OCI-LY3 (cell line): ENCODE measurements at regions not wholly inside any gene's neighbourhood (a gene's known extent, or its start where the extent isn't known, plus 50 kb on each side); places are given as distances from the start of the nearest gene placed in this dataset.

ENCODE experiments used
- H2AFZ ChIP-seq: fragments of 200-600, 300-600 bp; shearing (Covaris generic); 2 replicates; pipeline ENCODE4 v1.6.0; 2014; ENCODE audit warnings: antibody characterized with exemption, low read depth, low read length
- H3K27ac ChIP-seq: fragments of 200-600, 300-600 bp; sonication (generic); 2 replicates; pipeline ENCODE4 v1.5.1; 2014; ENCODE audit warnings: mild to moderate bottlenecking, low read length, moderate library complexity, mixed read lengths
- H3K27me3 ChIP-seq: fragments of 200-600, 300-600 bp; sonication (generic); 2 replicates; pipeline ENCODE4 v1.6.1; 2014; ENCODE audit warnings: low read depth, low read length, mixed read lengths
- H3K36me3 ChIP-seq: fragments of 200-600, 300-600 bp; sonication (generic); replicated peaks from 2 replicates; pipeline ENCODE3; 2014; ENCODE audit warnings: low read depth, low read length, mixed read lengths
- H3K4me1 ChIP-seq: fragments of 300-600, 200-600 bp; sonication (generic); 2 replicates; pipeline ENCODE4 v1.6.1; 2014; ENCODE audit warnings: low read length, mixed read lengths
- H3K4me2 ChIP-seq: fragments of 200-600, 300-600 bp; sonication (generic); 2 replicates; pipeline ENCODE4 v1.6.1; 2014; ENCODE audit warnings: low read length, mixed read lengths
- H3K4me3 ChIP-seq: fragments of 300-600, 200-600 bp; sonication (generic); 2 replicates; pipeline ENCODE4 v1.5.1; 2014; ENCODE audit warnings: antibody characterized with exemption, mild to moderate bottlenecking, low read length, moderate library complexity
- H3K79me2 ChIP-seq: fragments of 300-600, 200-600 bp; shearing (Covaris generic); 2 replicates; pipeline ENCODE4 v1.6.1; 2014; ENCODE audit warnings: mild to moderate bottlenecking, low read length, mixed read lengths
- H3K9ac ChIP-seq: fragments of 300-600, 200-600 bp; shearing (Covaris generic); 2 replicates; pipeline ENCODE4 v1.6.0; 2014; ENCODE audit warnings: mild to moderate bottlenecking, low read length, moderate library complexity
- H3K9me3 ChIP-seq: fragments of 200-600, 300-600 bp; shearing (Covaris generic); 2 replicates; pipeline ENCODE4 v1.6.1; 2014; ENCODE audit warnings: low read length, mixed read lengths; ENCODE audit not compliant: insufficient read depth
- H4K20me1 ChIP-seq: fragments of 200-600, 300-600 bp; sonication (generic); 2 replicates; pipeline ENCODE4 v1.6.1; 2016; ENCODE audit warnings: low read length, mixed read lengths; ENCODE audit not compliant: insufficient read depth
- CTCF ChIP-seq: fragments of 200-600, 300-600 bp; sonication (generic); IDR thresholded peaks from 2 replicates; pipeline ENCODE4 v1.5.1; 2014; ENCODE audit warnings: antibody characterized with exemption, low read length, low read depth
- EZH2phosphoT487 ChIP-seq: fragments of 200-600 bp; shearing (Covaris generic); IDR thresholded peaks from 2 replicates; pipeline ENCODE4 v1.6.1; 2018; ENCODE audit warnings: antibody characterized with exemption, mixed run types, low read depth

DNA sequence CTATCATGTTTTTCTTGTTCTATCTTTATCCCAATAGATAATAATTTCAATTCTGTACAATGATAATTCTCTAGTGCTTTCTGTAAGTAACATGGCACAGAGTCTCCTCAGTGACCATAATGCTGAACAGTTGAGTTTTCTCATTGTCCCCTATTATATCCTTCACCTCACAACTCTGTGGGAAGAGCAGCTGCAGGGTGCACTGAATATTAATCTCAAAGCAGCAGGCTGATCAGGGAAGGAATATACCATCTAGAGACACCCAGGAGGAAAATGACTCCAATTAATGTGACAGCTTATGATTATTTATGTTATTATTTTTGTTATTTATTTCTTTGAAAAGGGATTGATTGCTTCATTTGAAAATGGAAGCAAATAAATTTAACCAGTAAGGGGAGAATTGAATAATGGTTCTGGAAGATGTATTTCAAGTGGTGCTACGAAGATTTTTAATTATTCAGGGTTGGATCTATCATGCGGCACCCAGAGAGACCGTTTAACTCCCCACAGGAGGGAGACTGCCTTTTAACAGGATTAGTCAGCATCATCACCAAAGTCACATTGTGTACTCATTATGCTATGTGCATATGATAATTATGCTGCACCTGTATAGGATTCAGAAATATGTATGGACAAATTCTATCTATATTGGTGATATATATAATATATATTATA is 1015.7 kb upstream of the GOT2 start:
- no peak overlapping the region for H3K4me3 ChIP-seq
- H3K4me1 ChIP-seq = peaks cover 10% of the 10 kb centered on the region
- H3K27ac ChIP-seq = no peak overlapping the region
- H3K9me3 ChIP-seq = no peaks in the 10 kb centered on the region
- H3K36me3 ChIP-seq = no peaks in the 10 kb centered on the region
- no peaks in the 10 kb centered on the region for H3K27me3 ChIP-seq
- no peaks in the 10 kb centered on the region for H3K79me2 ChIP-seq
- no peak for TF ChIP-seq CTCF
- no peak for TF ChIP-seq EZH2phosphoT487
- no peak overlapping the region for H3K9ac ChIP-seq
- H2AFZ ChIP-seq = no peak overlapping the region
- no peaks in the 10 kb centered on the region for H4K20me1 ChIP-seq
- no peak overlapping the region for H3K4me2 ChIP-seq

DNA sequence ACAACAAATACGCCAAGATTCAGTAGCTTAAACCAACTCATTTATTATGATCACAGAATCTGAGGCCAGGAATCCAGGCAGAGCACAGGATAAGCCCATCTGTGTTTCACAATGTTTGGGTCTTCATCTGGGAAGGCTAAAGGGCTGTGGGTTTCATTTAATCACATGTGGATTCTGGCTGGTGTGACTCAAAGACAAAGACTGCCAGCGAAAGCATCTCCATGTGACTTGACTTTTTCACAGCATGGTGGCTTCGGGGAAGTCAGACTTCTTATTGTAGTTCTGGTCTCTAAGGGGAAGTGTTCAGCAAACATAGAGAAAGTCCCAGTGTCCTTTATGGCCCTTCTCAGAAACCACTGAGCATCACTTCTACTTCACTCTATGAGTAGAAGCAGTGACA is 1014.4 kb upstream of the GOT2 start:
- Histone ChIP-seq H3K9ac (no peak overlapping the region), H3K79me2 (no peaks in the 10 kb centered on the region), H2AFZ (peak overlapping the region; percentile 86), H4K20me1 (no peaks in the 10 kb centered on the region), H3K36me3 (no peaks in the 10 kb centered on the region), H3K27me3 (no peaks in the 10 kb centered on the region), H3K4me3 (peak overlapping the region; percentile 18; the same call in 1 of the 2 replicates), H3K27ac (peak overlapping the region; percentile 61), H3K9me3 (no peaks in the 10 kb centered on the region), H3K4me2 (peak overlapping the region; percentile 34), H3K4me1 (peaks cover 10% of the 10 kb centered on the region)
- TF ChIP-seq EZH2phosphoT487 = no peak
- TF ChIP-seq CTCF = no peak

DNA sequence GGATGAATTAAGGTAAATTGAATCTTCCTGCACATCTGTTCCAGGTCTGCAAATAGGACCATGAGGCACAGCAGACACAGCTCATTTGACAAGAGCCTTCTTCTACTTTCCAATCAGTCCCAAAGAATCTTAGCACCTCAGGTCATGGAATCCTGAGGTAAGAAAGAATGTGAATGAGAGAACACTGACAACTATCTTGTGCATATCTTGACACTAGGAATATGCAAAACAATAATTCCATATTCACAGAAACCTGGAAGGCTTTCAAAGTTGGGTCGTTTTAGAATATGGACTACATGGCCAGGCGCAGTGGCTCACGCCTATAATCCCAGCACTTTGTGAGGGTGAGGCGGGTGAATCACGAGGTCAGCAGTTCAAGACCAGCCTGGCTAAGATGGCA is 1009.4 kb upstream of the GOT2 start:
- H3K9ac ChIP-seq = no peak overlapping the region
- no peak for TF ChIP-seq EZH2phosphoT487
- TF ChIP-seq CTCF = no peak
- H4K20me1 ChIP-seq = no peaks in the 10 kb centered on the region
- H3K27me3 ChIP-seq = no peaks in the 10 kb centered on the region
- no peak overlapping the region for H3K4me3 ChIP-seq
- no peak overlapping the region for H2AFZ ChIP-seq
- no peak overlapping the region for H3K27ac ChIP-seq
- peaks cover 18% of the 10 kb centered on the region for H3K4me1 ChIP-seq
- no peak overlapping the region for H3K4me2 ChIP-seq
- H3K9me3 ChIP-seq = no peaks in the 10 kb centered on the region
- H3K79me2 ChIP-seq = no peaks in the 10 kb centered on the region
- H3K36me3 ChIP-seq = no peaks in the 10 kb centered on the region

GRCh38 chr16:59740858-59741257 is 1006.7 kb upstream of the GOT2 start:
- no peaks in the 10 kb centered on the region for H3K36me3 ChIP-seq
- no peak overlapping the region for H3K27ac ChIP-seq
- H3K4me1 ChIP-seq = peaks cover 14% of the 10 kb centered on the region
- H3K9ac ChIP-seq = no peak overlapping the region
- H3K79me2 ChIP-seq = no peaks in the 10 kb centered on the region
- no peaks in the 10 kb centered on the region for H4K20me1 ChIP-seq
- H3K4me3 ChIP-seq = no peak overlapping the region
- H3K9me3 ChIP-seq = no peaks in the 10 kb centered on the region
- no peak overlapping the region for H2AFZ ChIP-seq
- H3K4me2 ChIP-seq = no peak overlapping the region
- TF ChIP-seq EZH2phosphoT487 (no peak), CTCF (no peak)
- no peaks in the 10 kb centered on the region for H3K27me3 ChIP-seq
